Neural cell (in vitro differentiated cells): ENCODE measurements at regions not wholly inside any gene's neighbourhood (a gene's known extent, or its start where the extent isn't known, plus 50 kb on each side); places are given as distances from the start of the nearest gene placed in this dataset.

Experiments
- H2AFZ ChIP-seq: fragments of 200-600, 300-800 bp; sonication (generic), shearing (Covaris generic); 2 replicates; pipeline ENCODE4 v1.6.0; 2014; ENCODE audit warnings: low read depth, mild to moderate bottlenecking, antibody characterized with exemption, low read length, moderate library complexity
- H3F3A ChIP-seq: fragments of 200-600 bp; shearing (Covaris generic); 2 replicates; pipeline ENCODE4 v1.6.1; 2016; ENCODE audit warnings: mild to moderate bottlenecking, moderate library complexity, mixed read lengths, antibody characterized with exemption, low read length; ENCODE audit not compliant: insufficient read depth, poor library complexity, severe bottlenecking
- H3K27ac ChIP-seq: fragments of 200-600, 300-800 bp; sonication (generic), shearing (Covaris generic); 2 replicates; pipeline ENCODE4 v1.5.1; 2014; ENCODE audit warnings: mild to moderate bottlenecking, low read length, moderate library complexity
- H3K27me3 ChIP-seq: fragments of 300-800, 200-600 bp; sonication (generic), shearing (Covaris generic); 2 replicates; pipeline ENCODE4 v1.6.0; 2014; ENCODE audit warnings: mild to moderate bottlenecking, low read depth, low read length, moderate library complexity; ENCODE audit not compliant: insufficient read depth
- H3K36me3 ChIP-seq: fragments of 300-800, 200-600 bp; sonication (generic), shearing (Covaris generic); 2 replicates; pipeline ENCODE4 v1.5.1; 2014; ENCODE audit warnings: mild to moderate bottlenecking, antibody characterized with exemption, low read length, moderate library complexity; ENCODE audit not compliant: insufficient read depth
- H3K4me2 ChIP-seq: fragments of 300-800, 200-600 bp; sonication (generic), shearing (Covaris generic); 2 replicates; pipeline ENCODE4 v1.6.0; 2014; ENCODE audit warnings: mild to moderate bottlenecking, low read length
- H3K4me3 ChIP-seq: fragments of 300-800, 200-600 bp; sonication (generic), shearing (Covaris generic); 2 replicates; pipeline ENCODE4 v1.5.1; 2014; ENCODE audit warnings: mild to moderate bottlenecking, low read length, moderate library complexity
- H3K79me2 ChIP-seq: fragments of 200-600 bp; shearing (Covaris generic); replicated peaks from 2 replicates; pipeline ENCODE4 v1.6.0; 2014; ENCODE audit warnings: mild to moderate bottlenecking, low read length, moderate library complexity; ENCODE audit not compliant: insufficient read depth
- H3K9ac ChIP-seq: fragments of 300-800, 200-600 bp; sonication (generic), shearing (Covaris generic); 2 replicates; pipeline ENCODE4 v1.6.1; 2016; ENCODE audit warnings: mild to moderate bottlenecking, low read length, mixed read lengths
- H3K9me2 ChIP-seq: fragments of 200-600 bp; shearing (Covaris generic); 2 replicates; pipeline ENCODE4 v1.6.1; 2016; ENCODE audit warnings: mild to moderate bottlenecking, low read length, mixed read lengths; ENCODE audit not compliant: insufficient read depth
- H3K9me3 ChIP-seq: fragments of 200-600, 300-800 bp; sonication (generic), shearing (Covaris generic); 2 replicates; pipeline ENCODE4 v1.6.1; 2016; ENCODE audit warnings: mild to moderate bottlenecking, mixed run types, low read length, moderate library complexity, mixed read lengths
- H4K20me1 ChIP-seq: fragments of 200-600 bp; shearing (Covaris generic); 2 replicates; pipeline ENCODE4 v1.6.1; 2016; ENCODE audit warnings: mild to moderate bottlenecking, mixed run types; ENCODE audit not compliant: insufficient read depth
- EP300 ChIP-seq: fragments of 450-650 bp; conservative IDR thresholded peaks from 2 replicates; pipeline ENCODE4 v1.6.1; 2014; ENCODE audit warnings: antibody characterized with exemption, mild to moderate bottlenecking, moderate library complexity; ENCODE audit not compliant: poor library complexity, severe bottlenecking
- EZH2 ChIP-seq: fragments of 200-600, 300-800 bp; shearing (Covaris generic), sonication (generic); IDR thresholded peaks from 2 replicates; pipeline ENCODE4 v1.6.1; 2014; ENCODE audit warnings: antibody characterized with exemption, low read length, borderline replicate concordance, mild to moderate bottlenecking; ENCODE audit not compliant: insufficient read depth, poor library complexity, severe bottlenecking
- MXI1 ChIP-seq: fragments of 450-650 bp; conservative IDR thresholded peaks from 2 replicates; pipeline ENCODE4 v1.6.1; 2014; ENCODE audit warnings: antibody characterized with exemption, mild to moderate bottlenecking; ENCODE audit not compliant: poor library complexity, severe bottlenecking
- POLR2AphosphoS5 ChIP-seq: IDR thresholded peaks from 2 replicates; pipeline ENCODE4 v1.6.1; 2012
- RAD21 ChIP-seq: fragments of 450-650 bp; conservative IDR thresholded peaks from 2 replicates; pipeline ENCODE4 v1.6.1; 2014; ENCODE audit warnings: antibody characterized with exemption, mild to moderate bottlenecking, moderate library complexity
- SMC3 ChIP-seq: fragments of 450-650 bp; conservative IDR thresholded peaks from 2 replicates; pipeline ENCODE4 v1.6.1; 2014; ENCODE audit warnings: antibody characterized with exemption, mild to moderate bottlenecking, moderate library complexity; ENCODE audit not compliant: poor library complexity
- TAF1 ChIP-seq: IDR thresholded peaks from 2 replicates; pipeline ENCODE4 v1.6.1; 2012; ENCODE audit warnings: low read depth
- TF ChIP-seq, protein P1 (sequence below): IDR thresholded peaks from 2 replicates; pipeline ENCODE4 v1.6.1; 2012; ENCODE audit warnings: borderline replicate concordance
- TF ChIP-seq, protein P2 (sequence below): fragments of 450-650 bp; IDR thresholded peaks from 2 replicates; pipeline ENCODE4 v1.5.1; 2014; ENCODE audit warnings: antibody characterized with exemption, mild to moderate bottlenecking, moderate library complexity; ENCODE audit not compliant: poor library complexity, severe bottlenecking

DNA sequence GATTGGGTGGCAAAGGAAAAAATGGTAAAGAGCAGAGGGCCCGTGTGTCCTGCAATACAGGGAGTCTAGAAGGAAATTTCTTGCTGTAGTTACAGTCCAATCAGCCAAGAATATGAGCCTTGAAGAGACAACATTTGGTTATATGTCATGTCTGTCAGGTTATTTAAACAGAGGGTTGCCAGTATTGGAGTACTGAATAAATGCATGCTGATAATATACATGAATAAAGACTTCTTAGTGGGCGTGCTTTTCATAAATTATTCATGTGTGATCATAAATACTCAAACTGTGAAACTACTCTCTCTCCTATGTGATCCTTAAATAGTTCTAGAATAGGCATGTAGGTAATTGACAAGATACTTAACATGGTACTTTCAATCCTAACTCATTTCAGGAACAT, 249.0 kb downstream of the CRPPA start:
- TF ChIP-seq, protein P1, sequence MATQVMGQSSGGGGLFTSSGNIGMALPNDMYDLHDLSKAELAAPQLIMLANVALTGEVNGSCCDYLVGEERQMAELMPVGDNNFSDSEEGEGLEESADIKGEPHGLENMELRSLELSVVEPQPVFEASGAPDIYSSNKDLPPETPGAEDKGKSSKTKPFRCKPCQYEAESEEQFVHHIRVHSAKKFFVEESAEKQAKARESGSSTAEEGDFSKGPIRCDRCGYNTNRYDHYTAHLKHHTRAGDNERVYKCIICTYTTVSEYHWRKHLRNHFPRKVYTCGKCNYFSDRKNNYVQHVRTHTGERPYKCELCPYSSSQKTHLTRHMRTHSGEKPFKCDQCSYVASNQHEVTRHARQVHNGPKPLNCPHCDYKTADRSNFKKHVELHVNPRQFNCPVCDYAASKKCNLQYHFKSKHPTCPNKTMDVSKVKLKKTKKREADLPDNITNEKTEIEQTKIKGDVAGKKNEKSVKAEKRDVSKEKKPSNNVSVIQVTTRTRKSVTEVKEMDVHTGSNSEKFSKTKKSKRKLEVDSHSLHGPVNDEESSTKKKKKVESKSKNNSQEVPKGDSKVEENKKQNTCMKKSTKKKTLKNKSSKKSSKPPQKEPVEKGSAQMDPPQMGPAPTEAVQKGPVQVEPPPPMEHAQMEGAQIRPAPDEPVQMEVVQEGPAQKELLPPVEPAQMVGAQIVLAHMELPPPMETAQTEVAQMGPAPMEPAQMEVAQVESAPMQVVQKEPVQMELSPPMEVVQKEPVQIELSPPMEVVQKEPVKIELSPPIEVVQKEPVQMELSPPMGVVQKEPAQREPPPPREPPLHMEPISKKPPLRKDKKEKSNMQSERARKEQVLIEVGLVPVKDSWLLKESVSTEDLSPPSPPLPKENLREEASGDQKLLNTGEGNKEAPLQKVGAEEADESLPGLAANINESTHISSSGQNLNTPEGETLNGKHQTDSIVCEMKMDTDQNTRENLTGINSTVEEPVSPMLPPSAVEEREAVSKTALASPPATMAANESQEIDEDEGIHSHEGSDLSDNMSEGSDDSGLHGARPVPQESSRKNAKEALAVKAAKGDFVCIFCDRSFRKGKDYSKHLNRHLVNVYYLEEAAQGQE, result no peak
- TF ChIP-seq TAF1 (no peak), EP300 (no peak), MXI1 (no peak), SMC3 (no peak), POLR2AphosphoS5 (no peak), RAD21 (no peak), EZH2 (no peak)
- TF ChIP-seq, protein P2, sequence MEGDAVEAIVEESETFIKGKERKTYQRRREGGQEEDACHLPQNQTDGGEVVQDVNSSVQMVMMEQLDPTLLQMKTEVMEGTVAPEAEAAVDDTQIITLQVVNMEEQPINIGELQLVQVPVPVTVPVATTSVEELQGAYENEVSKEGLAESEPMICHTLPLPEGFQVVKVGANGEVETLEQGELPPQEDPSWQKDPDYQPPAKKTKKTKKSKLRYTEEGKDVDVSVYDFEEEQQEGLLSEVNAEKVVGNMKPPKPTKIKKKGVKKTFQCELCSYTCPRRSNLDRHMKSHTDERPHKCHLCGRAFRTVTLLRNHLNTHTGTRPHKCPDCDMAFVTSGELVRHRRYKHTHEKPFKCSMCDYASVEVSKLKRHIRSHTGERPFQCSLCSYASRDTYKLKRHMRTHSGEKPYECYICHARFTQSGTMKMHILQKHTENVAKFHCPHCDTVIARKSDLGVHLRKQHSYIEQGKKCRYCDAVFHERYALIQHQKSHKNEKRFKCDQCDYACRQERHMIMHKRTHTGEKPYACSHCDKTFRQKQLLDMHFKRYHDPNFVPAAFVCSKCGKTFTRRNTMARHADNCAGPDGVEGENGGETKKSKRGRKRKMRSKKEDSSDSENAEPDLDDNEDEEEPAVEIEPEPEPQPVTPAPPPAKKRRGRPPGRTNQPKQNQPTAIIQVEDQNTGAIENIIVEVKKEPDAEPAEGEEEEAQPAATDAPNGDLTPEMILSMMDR, result no peak
- Histone ChIP-seq H3K9me3 (no peaks in the 10 kb centered on the region), H3K9ac (no peak overlapping the region), H3K27me3 (no peaks in the 10 kb centered on the region), H3K9me2 (no peaks in the 10 kb centered on the region), H3F3A (no peaks in the 10 kb centered on the region), H2AFZ (no peak overlapping the region), H3K4me3 (no peak overlapping the region), H3K4me2 (no peak overlapping the region), H3K27ac (no peak overlapping the region), H3K36me3 (no peaks in the 10 kb centered on the region), H3K79me2 (no peaks in the 10 kb centered on the region), H4K20me1 (no peaks in the 10 kb centered on the region)

DNA sequence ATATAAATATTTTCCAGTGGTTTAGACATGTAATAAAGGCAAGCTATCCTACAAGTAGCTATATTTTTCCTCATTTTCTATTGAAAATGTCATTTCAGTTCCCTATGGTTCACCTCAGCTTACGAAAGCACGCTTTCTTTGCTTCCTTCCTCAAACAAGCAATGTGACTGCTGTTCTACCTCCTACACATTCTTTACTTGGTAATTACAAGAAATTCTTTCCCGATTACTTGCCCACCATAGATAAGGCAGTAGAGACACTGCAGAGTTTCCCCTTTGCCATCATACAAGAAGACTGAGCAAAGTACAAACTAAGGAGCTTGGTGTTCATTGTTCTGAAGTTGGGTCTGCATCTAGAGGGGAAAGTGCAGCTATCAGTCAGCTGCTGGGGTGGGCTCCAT, 249.4 kb downstream of the CRPPA start:
- Histone ChIP-seq H3K4me2 (no peak overlapping the region), H4K20me1 (no peaks in the 10 kb centered on the region), H3K9me3 (no peaks in the 10 kb centered on the region), H3K9me2 (no peaks in the 10 kb centered on the region), H3K4me3 (no peak overlapping the region), H3K79me2 (no peaks in the 10 kb centered on the region), H3K27me3 (no peaks in the 10 kb centered on the region), H3K27ac (no peak overlapping the region), H3K9ac (no peak overlapping the region), H2AFZ (no peak overlapping the region), H3K36me3 (no peaks in the 10 kb centered on the region), H3F3A (no peaks in the 10 kb centered on the region)
- no peak for TF ChIP-seq POLR2AphosphoS5
- no peak for TF ChIP-seq EP300
- TF ChIP-seq, protein P1, result no peak
- no peak for TF ChIP-seq TAF1
- TF ChIP-seq MXI1, result no peak
- TF ChIP-seq EZH2, result no peak
- TF ChIP-seq, protein P2, result no peak
- TF ChIP-seq RAD21, result no peak
- no peak for TF ChIP-seq SMC3
